H1 (cell line): ENCODE measurements at regions not wholly inside any gene's neighbourhood (a gene's known extent, or its start where the extent isn't known, plus 50 kb on each side); places are given as distances from the start of the nearest gene placed in this dataset.

Experiments
- CTCF ChIA-PET: fragments of 300-600 bp; sonication (Branson Sonifier 250); formaldehyde crosslinking; loops from one replicate; lab custom pipeline; 2021; ENCODE audit not compliant: partially characterized antibody; lab: Charles Lee
- POLR2A ChIA-PET: fragments of 300-600 bp; sonication (Branson Sonifier 250); formaldehyde crosslinking; loops from one replicate; lab custom pipeline; 2021; ENCODE audit warnings: inconsistent platforms; ENCODE audit not compliant: partially characterized antibody; lab: Charles Lee
- DNase-seq, 2 experiments: peaks; one replicate each; pipeline versions ENCODE4 v3.0.0 to v3.0.0-alpha.2; 2010 to 2022; ENCODE audit warnings: low spot score in 2 of 2, low read depth in 1 of 2, mixed read lengths in 1 of 2
- FAIRE-seq: peaks from 2 replicates; lab custom pipeline; 2011; peaks lifted over from hg19 to GRCh38; lab: Jason Lieb, UNC
- H2AFZ ChIP-seq: 2 replicates; pipeline ENCODE4 v1.8.1; 2012; ENCODE audit warnings: low read length, inconsistent platforms
- H2AK5ac ChIP-seq: 2 replicates; pipeline ENCODE4 v1.6.1; 2013; ENCODE audit warnings: low read depth, low read length
- H2BK120ac ChIP-seq: replicated peaks from 2 replicates; pipeline ENCODE3; 2013; ENCODE audit warnings: low read depth, low read length, inconsistent platforms
- H2BK12ac ChIP-seq: 2 replicates; pipeline ENCODE4 v1.6.1; 2013; ENCODE audit warnings: low read depth, low read length
- H2BK15ac ChIP-seq: 2 replicates; pipeline ENCODE4 v1.6.1; 2013; ENCODE audit warnings: low read length
- H2BK20ac ChIP-seq: 2 replicates; pipeline ENCODE4 v1.6.1; 2013; ENCODE audit warnings: low read length
- H2BK5ac ChIP-seq: 2 replicates; pipeline ENCODE4 v1.6.1; 2013; ENCODE audit warnings: low read depth, low read length
- H3K14ac ChIP-seq: 2 replicates; pipeline ENCODE4 v1.6.1; 2013; ENCODE audit warnings: inconsistent platforms; ENCODE audit not compliant: insufficient read length
- H3K18ac ChIP-seq: 2 replicates; pipeline ENCODE4 v1.6.1; 2013; ENCODE audit warnings: low read length; ENCODE audit errors: extremely low read depth
- H3K23ac ChIP-seq: 2 replicates; pipeline ENCODE4 v1.6.1; 2013; ENCODE audit warnings: inconsistent platforms; ENCODE audit not compliant: insufficient read length
- H3K23me2 ChIP-seq: 2 replicates; pipeline ENCODE4 v1.6.1; 2013; ENCODE audit warnings: low read depth, low read length
- H3K27ac ChIP-seq: 2 replicates; pipeline ENCODE4 v1.6.1; 2011; ENCODE audit warnings: low read depth, low read length, inconsistent platforms
- H3K27me3 ChIP-seq, 4 experiments: replicated peaks in 1 of 4; 1 replicate in 1 of 4; 2 replicates in 3 of 4; pipeline versions ENCODE4 v1.6.1 to v1.8.1; 2011 to 2013; ENCODE audit warnings: low read length in 3 of 4, mild to moderate bottlenecking in 3 of 4, inconsistent platforms in 2 of 4, mixed read lengths in 2 of 4, moderate library complexity in 1 of 4; ENCODE audit not compliant: control insufficient read depth in 3 of 4, insufficient read depth in 3 of 4; ENCODE audit errors: extremely low read depth in 1 of 4
- H3K36me3 ChIP-seq, 4 experiments: 2 replicates each; pipeline versions ENCODE4 v1.6.1 to v1.8.1; 2011 to 2013; ENCODE audit warnings: mild to moderate bottlenecking in 4 of 4, low read length in 3 of 4, moderate library complexity in 2 of 4, control low read depth in 1 of 4, inconsistent platforms in 1 of 4; ENCODE audit not compliant: insufficient read depth in 4 of 4, control insufficient read depth in 2 of 4
- H3K4ac ChIP-seq: replicated peaks from 2 replicates; pipeline ENCODE3; 2013; ENCODE audit warnings: low read length, low read depth, mixed read lengths, inconsistent platforms; ENCODE audit not compliant: insufficient read length
- H3K4me1 ChIP-seq, 4 experiments: replicated peaks in 1 of 4; 1 replicate in 1 of 4; 2 replicates in 3 of 4; pipeline versions ENCODE4 v1.6.1 to v1.8.1; 2011 to 2013; ENCODE audit warnings: low read length in 3 of 4, inconsistent platforms in 2 of 4, mixed read lengths in 1 of 4; ENCODE audit not compliant: insufficient read depth in 4 of 4, control insufficient read depth in 3 of 4
- H3K4me2 ChIP-seq, 2 experiments: 2 replicates each; pipeline versions ENCODE4 v1.6.1 to v1.8.1; 2011 to 2013; ENCODE audit warnings: low read depth in 2 of 2, low read length in 2 of 2, control low read depth in 1 of 2, inconsistent platforms in 1 of 2, mild to moderate bottlenecking in 1 of 2; ENCODE audit not compliant: insufficient read depth in 1 of 2
- H3K4me3 ChIP-seq, 4 experiments: fragments of 200-600, 300-600 bp in 1 of 4; sonication (generic), shearing (Covaris generic), sonication (Bioruptor Twin) in 1 of 4; 2 replicates each; pipeline versions ENCODE4 v1.5.1 to v1.8.1; 2011 to 2016; ENCODE audit warnings: low read length in 4 of 4, low read depth in 3 of 4, control low read depth in 2 of 4, inconsistent platforms in 2 of 4, mild to moderate bottlenecking in 2 of 4, mixed read lengths in 1 of 4, moderate library complexity in 1 of 4; ENCODE audit not compliant: insufficient read depth in 2 of 4; ENCODE audit errors: extremely low read depth in 1 of 4
- H3K56ac ChIP-seq: replicated peaks from 2 replicates; pipeline ENCODE3; 2013; ENCODE audit warnings: low read depth, mild to moderate bottlenecking, mixed read lengths, low read length, inconsistent platforms; ENCODE audit not compliant: insufficient read length
- H3K79me1 ChIP-seq: 2 replicates; pipeline ENCODE4 v1.6.1; 2013; ENCODE audit warnings: low read depth, low read length, control low read depth
- H3K79me2 ChIP-seq, 2 experiments: 2 replicates each; pipeline versions ENCODE4 v1.6.1 to v1.8.1; 2012 to 2013; ENCODE audit warnings: low read length in 2 of 2, mild to moderate bottlenecking in 2 of 2, inconsistent platforms in 1 of 2; ENCODE audit not compliant: insufficient read depth in 2 of 2, control insufficient read depth in 1 of 2
- H3K9ac ChIP-seq, 4 experiments: replicated peaks in 1 of 4; 1 replicate in 1 of 4; 2 replicates in 3 of 4; pipeline versions ENCODE4 v1.6.1 to v1.8.1; 2011 to 2013; ENCODE audit warnings: low read depth in 3 of 4, low read length in 3 of 4, control low read depth in 2 of 4, mild to moderate bottlenecking in 2 of 4, moderate library complexity in 2 of 4, inconsistent platforms in 1 of 4; ENCODE audit errors: extremely low read depth in 1 of 4
- H3K9me3 ChIP-seq, 2 experiments: 2 replicates each; pipeline versions ENCODE4 v1.6.1 to v1.8.1; 2012 to 2013; ENCODE audit warnings: mild to moderate bottlenecking in 2 of 2, moderate library complexity in 2 of 2, control low read depth in 1 of 2, inconsistent platforms in 1 of 2, low read depth in 1 of 2, low read length in 1 of 2, mixed read lengths in 1 of 2; ENCODE audit not compliant: insufficient read depth in 2 of 2
- H4K20me1 ChIP-seq, 2 experiments: replicated peaks in 1 of 2; 2 replicates each; pipeline versions ENCODE3 to v1.8.1; 2011 to 2013; ENCODE audit warnings: inconsistent platforms in 2 of 2, low read length in 2 of 2, mild to moderate bottlenecking in 1 of 2; ENCODE audit not compliant: insufficient read depth in 2 of 2, control insufficient read depth in 1 of 2
- H4K5ac ChIP-seq: 2 replicates; pipeline ENCODE4 v1.6.1; 2013; ENCODE audit warnings: low read length, low read depth, mixed read lengths, inconsistent platforms; ENCODE audit not compliant: insufficient read length
- H4K8ac ChIP-seq: 2 replicates; pipeline ENCODE4 v1.8.0; 2013; ENCODE audit warnings: mild to moderate bottlenecking, moderate library complexity, low read length, inconsistent platforms; ENCODE audit not compliant: insufficient read depth; ENCODE audit errors: extremely low read depth
- H4K91ac ChIP-seq: replicated peaks from 2 replicates; pipeline ENCODE3; 2013; ENCODE audit warnings: low read length, mixed read lengths, inconsistent platforms; ENCODE audit not compliant: insufficient read length
- EGR1 ChIP-seq: IDR thresholded peaks from 2 replicates; pipeline ENCODE4 v1.6.1; 2011; ENCODE audit warnings: low read depth, low read length, borderline replicate concordance
- EP300 ChIP-seq, 2 experiments: IDR thresholded peaks; 1 replicate in 1 of 2; 2 replicates in 1 of 2; pipeline ENCODE4 v1.6.1; 2011 to 2012; ENCODE audit warnings: low read depth in 2 of 2, low read length in 2 of 2, mild to moderate bottlenecking in 2 of 2, borderline replicate concordance in 1 of 2, inconsistent platforms in 1 of 2, moderate library complexity in 1 of 2
- WGBS, 2 experiments: shearing (Covaris generic) in 1 of 2; methylation state at CpG; one replicate each; pipeline versions ENCODE4 v1.1.6 to v1.1.7; 2013 to 2015; ENCODE audit warnings: low lambda C conversion rate in 2 of 2, mixed read lengths in 2 of 2, inconsistent platforms in 1 of 2, low coverage in 1 of 2, missing lambda C conversion rate in 1 of 2; ENCODE audit not compliant: insufficient replicate concordance in 2 of 2, insufficient coverage in 1 of 2, insufficient read length in 1 of 2; ENCODE audit errors: extremely low coverage in 1 of 2, missing lambda C conversion rate in 1 of 2; 5-methylcytosine and 5-hydroxymethylcytosine counted together

- H3K56ac ChIP-seq: no peak overlapping the region
- no peak overlapping the region for H2BK120ac ChIP-seq
- peaks cover 2 to 6% of the 10 kb centered on the region in 2 experiments; a peak in 3 of 4 replicates for H3K9me3 ChIP-seq
- DNase-seq: no peak
- CTCF ChIA-PET: interaction anchor here (1.0 kb wide), 1 partner anchor 16 kb away, joined by 4 read pairs; no protein-coding TSS in a partner anchor
- no peak overlapping the region for H3K4me2 ChIP-seq
- no peaks in the 10 kb centered on the region for H3K23me2 ChIP-seq
- no peak overlapping the region for H2BK20ac ChIP-seq
- H4K20me1 ChIP-seq: no peaks in the 10 kb centered on the region
- no peak overlapping the region for H3K27ac ChIP-seq
- no peaks in the 10 kb centered on the region for H3K79me2 ChIP-seq
- no peak overlapping the region for H2AFZ ChIP-seq
- H3K4me3 ChIP-seq: no peak overlapping the region
- no peak overlapping the region for H3K4ac ChIP-seq
- WGBS, 2 experiments: 73% methylated on average over 1 of the region's 1 CpG; no CpG with 5 or more reads in 1 of the 2 experiments
- no peak overlapping the region for H2AK5ac ChIP-seq
- POLR2A ChIA-PET: no interaction called here
- no peak overlapping the region for H4K5ac ChIP-seq
- no peak overlapping the region for H4K91ac ChIP-seq
- H3K18ac ChIP-seq: no peak overlapping the region
- no peak overlapping the region for H2BK12ac ChIP-seq
- H3K4me1 ChIP-seq: no peaks in the 10 kb centered on the region
- TF ChIP-seq EGR1: no peak
- TF ChIP-seq EP300 (IDR thresholded peaks at IDR 0.05; ENCODE audit: borderline replicate concordance in 1 of 2, low read depth in 2 of 2, low read length in 2 of 2): no peak
- H2BK5ac ChIP-seq: no peak overlapping the region
- no peaks in the 10 kb centered on the region for H3K36me3 ChIP-seq
- no peaks in the 10 kb centered on the region for H3K79me1 ChIP-seq
- H3K23ac ChIP-seq: no peak overlapping the region
- no peak overlapping the region for H2BK15ac ChIP-seq
- no peaks in the 10 kb centered on the region for H3K27me3 ChIP-seq
- no peak overlapping the region for H3K14ac ChIP-seq
- H4K8ac ChIP-seq: no peak overlapping the region
- FAIRE-seq: no peak
- no peak overlapping the region for H3K9ac ChIP-seq
These were observed 306.2 kb upstream of the GRAMD2B start for GRCh38 chr5:126117044-126117443.
